ENCODE measurements at regions not wholly inside any gene's neighbourhood (a gene's known extent, or its start where the extent isn't known, plus 50 kb on each side); places are given as distances from the start of the nearest gene placed in this dataset.

DNA sequence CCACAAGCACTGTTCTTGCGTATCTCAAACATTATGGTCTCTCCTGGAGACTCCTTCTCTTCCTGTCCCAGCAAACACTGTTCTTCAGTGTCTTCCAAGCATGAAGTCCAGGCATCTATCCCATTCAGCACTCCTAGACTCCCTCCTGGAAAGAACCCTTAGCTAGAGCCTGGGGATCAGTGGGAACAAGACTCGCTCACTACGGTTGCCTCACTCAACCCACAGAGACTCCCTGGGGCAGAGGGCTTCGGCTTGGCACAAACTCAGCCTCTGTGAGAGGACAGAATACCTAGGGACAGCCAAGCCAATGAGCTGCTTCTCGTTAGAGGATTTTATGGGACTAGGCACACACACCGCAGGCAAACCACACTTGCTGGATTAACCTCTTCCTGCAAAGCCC lies 86.5 kb upstream of the IPO9 start:
- peaks cover 20 to 22% of the 10 kb centered on the region in 2 donors for H3K4me1 ChIP-seq (ENCODE audit: control insufficient read depth in 1 of 2, insufficient read depth in 2 of 2, low read length in 2 of 2)
- WGBS (ENCODE audit: insufficient coverage): 90% methylated on average over 2 of the region's 6 CpGs
- no peaks in the 10 kb centered on the region for H3K79me2 ChIP-seq (ENCODE audit: insufficient read depth, low read length)
- no peak overlapping the region for H3K4me2 ChIP-seq (replicated peaks; ENCODE audit: extremely low read depth, low read length, poor library complexity, severe bottlenecking)
- H3K27ac Mint-ChIP-seq: peak overlapping the region in 2 of 7 donors; percentile 31 to 46
- TF ChIP-seq, protein P1, sequence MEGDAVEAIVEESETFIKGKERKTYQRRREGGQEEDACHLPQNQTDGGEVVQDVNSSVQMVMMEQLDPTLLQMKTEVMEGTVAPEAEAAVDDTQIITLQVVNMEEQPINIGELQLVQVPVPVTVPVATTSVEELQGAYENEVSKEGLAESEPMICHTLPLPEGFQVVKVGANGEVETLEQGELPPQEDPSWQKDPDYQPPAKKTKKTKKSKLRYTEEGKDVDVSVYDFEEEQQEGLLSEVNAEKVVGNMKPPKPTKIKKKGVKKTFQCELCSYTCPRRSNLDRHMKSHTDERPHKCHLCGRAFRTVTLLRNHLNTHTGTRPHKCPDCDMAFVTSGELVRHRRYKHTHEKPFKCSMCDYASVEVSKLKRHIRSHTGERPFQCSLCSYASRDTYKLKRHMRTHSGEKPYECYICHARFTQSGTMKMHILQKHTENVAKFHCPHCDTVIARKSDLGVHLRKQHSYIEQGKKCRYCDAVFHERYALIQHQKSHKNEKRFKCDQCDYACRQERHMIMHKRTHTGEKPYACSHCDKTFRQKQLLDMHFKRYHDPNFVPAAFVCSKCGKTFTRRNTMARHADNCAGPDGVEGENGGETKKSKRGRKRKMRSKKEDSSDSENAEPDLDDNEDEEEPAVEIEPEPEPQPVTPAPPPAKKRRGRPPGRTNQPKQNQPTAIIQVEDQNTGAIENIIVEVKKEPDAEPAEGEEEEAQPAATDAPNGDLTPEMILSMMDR (IDR thresholded peaks at IDR 0.05): no peak
- no peak overlapping the region for H3K4me3 Mint-ChIP-seq
- intact Hi-C loops (cut with micrococcal nuclease): loop anchor here in 1 of 2 donors (5.0 kb wide), 2 partner anchors 35 to 40 kb away; no protein-coding TSS in a partner anchor
- H3K36me3 Mint-ChIP-seq: peaks cover 0 to 4% of the 10 kb centered on the region in 2 donors
- H3K27ac ChIP-seq (ENCODE audit: low read depth in 1 of 2, low read length in 2 of 2): no peak overlapping the region
- H3K36me3 ChIP-seq (replicated peaks in 1 of 2; ENCODE audit: control insufficient read depth in 1 of 2, insufficient read depth in 2 of 2, low read length in 2 of 2): no peaks in the 10 kb centered on the region
- H2AFZ ChIP-seq (ENCODE audit: insufficient read depth, low read depth, low read length, poor library complexity, severe bottlenecking): no peak overlapping the region
- H3K27me3 ChIP-seq (ENCODE audit: control insufficient read depth in 2 of 2, insufficient read depth in 2 of 2, low read length in 2 of 2): peaks cover 0 to 15% of the 10 kb centered on the region in 2 donors
- H3K9me3 ChIP-seq (replicated peaks in 1 of 2; ENCODE audit: control insufficient read depth in 1 of 2, insufficient read depth in 1 of 2, low read length in 2 of 2): no peaks in the 10 kb centered on the region
- no peak for DNase-seq
- H3K4me1 Mint-ChIP-seq: peaks cover 24% of the 10 kb centered on the region
- peaks cover 0 to 2% (median 0%) of the 10 kb centered on the region in 7 donors for H3K9me3 Mint-ChIP-seq
- peaks cover 16 to 27% (median 26%) of the 10 kb centered on the region in 3 donors for H3K27me3 Mint-ChIP-seq (ENCODE audit: low read depth in 3 of 3)
- H4K20me1 ChIP-seq (ENCODE audit: insufficient read depth, low read length): no peaks in the 10 kb centered on the region
- no peak overlapping the region for H3K4me3 ChIP-seq (replicated peaks in 1 of 3; ENCODE audit: low read depth in 2 of 3, low read length in 3 of 3)
- H3K9ac ChIP-seq (ENCODE audit: insufficient read depth, low read length, poor library complexity, severe bottlenecking): no peak overlapping the region

DNA sequence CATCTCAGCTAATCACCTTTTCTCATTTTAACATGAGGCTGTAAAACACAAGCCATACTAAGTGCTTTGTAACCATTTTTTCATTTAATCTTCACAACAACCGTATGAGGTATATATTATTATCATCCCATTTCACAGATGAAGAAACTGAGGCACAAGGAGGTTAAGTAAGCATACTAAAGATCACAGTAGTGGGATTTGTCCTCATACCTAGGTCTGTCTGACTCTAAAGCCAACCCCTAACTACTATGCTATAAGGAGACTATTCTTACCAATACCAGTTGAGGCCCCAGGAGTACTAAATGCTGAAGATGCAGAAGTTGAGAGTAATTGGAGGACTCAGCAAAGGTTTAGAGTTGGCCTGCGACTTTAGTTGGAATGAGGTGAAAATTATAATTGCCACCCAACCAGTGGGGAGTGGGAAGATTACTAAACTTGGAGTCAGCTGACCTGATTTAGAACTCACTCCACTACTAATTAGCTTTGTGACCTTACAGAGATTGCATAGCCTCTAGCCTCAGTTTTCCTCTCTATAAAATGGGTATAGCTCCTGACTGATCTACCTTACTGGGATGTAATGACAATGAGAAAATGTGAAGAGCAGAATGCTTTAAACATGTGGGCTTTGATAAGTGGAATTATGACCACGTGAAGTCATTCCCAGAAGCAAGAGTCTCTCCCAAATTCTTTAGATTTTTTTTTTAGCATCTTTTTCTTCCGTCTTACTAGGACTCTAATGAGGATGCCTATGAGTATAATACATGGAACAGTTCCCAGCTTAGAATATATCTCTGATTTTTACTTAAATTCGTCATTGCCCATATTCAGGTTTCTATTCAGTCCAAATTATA lies 85.8 kb upstream of the IPO9 start:
- no peaks in the 10 kb centered on the region for H3K36me3 ChIP-seq (replicated peaks in 1 of 2; ENCODE audit: control insufficient read depth in 1 of 2, insufficient read depth in 2 of 2, low read length in 2 of 2)
- H3K4me3 Mint-ChIP-seq: no peak overlapping the region
- intact Hi-C loops (cut with micrococcal nuclease): loop anchor here in 1 of 2 donors (5.0 kb wide), 2 partner anchors 36 to 39 kb away; no protein-coding TSS in a partner anchor
- peaks cover 0 to 2% (median 0%) of the 10 kb centered on the region in 7 donors for H3K9me3 Mint-ChIP-seq
- no peak for DNase-seq
- no CpG with 5 or more reads among the region's 5 CpGs for WGBS (ENCODE audit: insufficient coverage)
- H3K27ac ChIP-seq (ENCODE audit: low read depth in 1 of 2, low read length in 2 of 2): no peak overlapping the region
- no peak overlapping the region for H3K9ac ChIP-seq (ENCODE audit: insufficient read depth, low read length, poor library complexity, severe bottlenecking)
- peaks cover 0 to 15% of the 10 kb centered on the region in 2 donors for H3K27me3 ChIP-seq (ENCODE audit: control insufficient read depth in 2 of 2, insufficient read depth in 2 of 2, low read length in 2 of 2)
- H2AFZ ChIP-seq (ENCODE audit: insufficient read depth, low read depth, low read length, poor library complexity, severe bottlenecking): no peak overlapping the region
- H3K4me1 Mint-ChIP-seq: peaks cover 24% of the 10 kb centered on the region
- H3K4me2 ChIP-seq (replicated peaks; ENCODE audit: extremely low read depth, low read length, poor library complexity, severe bottlenecking): no peak overlapping the region
- H4K20me1 ChIP-seq (ENCODE audit: insufficient read depth, low read length): no peaks in the 10 kb centered on the region
- H3K4me1 ChIP-seq (ENCODE audit: control insufficient read depth in 1 of 2, insufficient read depth in 2 of 2, low read length in 2 of 2): peaks cover 23 to 24% of the 10 kb centered on the region in 2 donors
- H3K36me3 Mint-ChIP-seq: peaks cover 0 to 4% of the 10 kb centered on the region in 2 donors
- no peaks in the 10 kb centered on the region for H3K9me3 ChIP-seq (replicated peaks in 1 of 2; ENCODE audit: control insufficient read depth in 1 of 2, insufficient read depth in 1 of 2, low read length in 2 of 2)
- H3K79me2 ChIP-seq (ENCODE audit: insufficient read depth, low read length): no peaks in the 10 kb centered on the region
- peaks cover 16 to 27% (median 23%) of the 10 kb centered on the region in 3 donors for H3K27me3 Mint-ChIP-seq (ENCODE audit: low read depth in 3 of 3)
- no peak overlapping the region for H3K27ac Mint-ChIP-seq
- TF ChIP-seq, protein P1 (IDR thresholded peaks at IDR 0.05): no peak
- no peak overlapping the region for H3K4me3 ChIP-seq (replicated peaks in 1 of 3; ENCODE audit: low read depth in 2 of 3, low read length in 3 of 3)

Data from CD14-positive monocyte (primary cell).